ENCODE measurements at regions not wholly inside any gene's neighbourhood (a gene's known extent, or its start where the extent isn't known, plus 50 kb on each side); places are given as distances from the start of the nearest gene placed in this dataset.
"Not testable (repeated sequence)": the region's sequence is repeated elsewhere in the genome, so short reads cannot be mapped to it uniquely, and the experiment has no call there.

DNA sequence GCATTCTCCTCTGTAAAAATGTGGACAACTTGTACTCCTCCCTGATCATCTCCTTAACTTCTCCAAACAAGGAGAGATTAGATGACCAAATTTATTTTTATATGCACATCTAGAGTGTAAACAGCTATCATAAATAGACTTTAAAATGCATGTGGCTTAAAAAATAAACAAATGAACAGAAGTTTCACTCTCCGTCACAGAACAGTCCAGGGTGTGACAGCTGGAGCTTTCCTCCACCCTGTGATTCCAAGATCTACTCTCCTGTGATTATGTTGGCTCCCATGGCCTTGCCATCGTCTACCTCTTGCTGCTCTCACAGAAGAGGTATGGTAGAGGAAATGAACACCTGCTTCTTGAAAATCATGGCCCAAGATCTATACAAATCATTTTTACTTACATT lies 560.2 kb downstream of the TOX3 start:
- ATAC-seq (ENCODE audit: low FRiP score): no peak
- TF ChIP-seq, protein P1, sequence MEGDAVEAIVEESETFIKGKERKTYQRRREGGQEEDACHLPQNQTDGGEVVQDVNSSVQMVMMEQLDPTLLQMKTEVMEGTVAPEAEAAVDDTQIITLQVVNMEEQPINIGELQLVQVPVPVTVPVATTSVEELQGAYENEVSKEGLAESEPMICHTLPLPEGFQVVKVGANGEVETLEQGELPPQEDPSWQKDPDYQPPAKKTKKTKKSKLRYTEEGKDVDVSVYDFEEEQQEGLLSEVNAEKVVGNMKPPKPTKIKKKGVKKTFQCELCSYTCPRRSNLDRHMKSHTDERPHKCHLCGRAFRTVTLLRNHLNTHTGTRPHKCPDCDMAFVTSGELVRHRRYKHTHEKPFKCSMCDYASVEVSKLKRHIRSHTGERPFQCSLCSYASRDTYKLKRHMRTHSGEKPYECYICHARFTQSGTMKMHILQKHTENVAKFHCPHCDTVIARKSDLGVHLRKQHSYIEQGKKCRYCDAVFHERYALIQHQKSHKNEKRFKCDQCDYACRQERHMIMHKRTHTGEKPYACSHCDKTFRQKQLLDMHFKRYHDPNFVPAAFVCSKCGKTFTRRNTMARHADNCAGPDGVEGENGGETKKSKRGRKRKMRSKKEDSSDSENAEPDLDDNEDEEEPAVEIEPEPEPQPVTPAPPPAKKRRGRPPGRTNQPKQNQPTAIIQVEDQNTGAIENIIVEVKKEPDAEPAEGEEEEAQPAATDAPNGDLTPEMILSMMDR (IDR thresholded peaks at IDR 0.05): no peak

DNA sequence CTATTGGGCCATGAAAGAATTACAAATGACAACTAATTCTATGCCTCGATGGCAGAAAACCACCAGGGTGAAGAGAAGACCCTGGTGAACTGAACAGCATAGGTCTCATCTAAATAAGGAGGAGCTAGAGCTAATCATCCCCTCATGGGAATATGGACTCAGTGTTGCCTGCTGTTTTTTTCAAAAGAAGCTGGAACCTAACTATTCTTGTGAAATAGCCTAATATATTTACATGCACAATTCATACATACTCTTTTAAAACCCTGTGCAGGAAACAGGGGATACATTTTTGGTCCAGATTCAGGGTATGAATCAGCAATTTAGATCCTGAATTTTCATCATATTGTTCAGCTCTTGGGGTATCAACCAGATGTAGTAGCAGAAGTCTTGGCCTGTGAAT lies 560.6 kb downstream of the TOX3 start:
- ATAC-seq (ENCODE audit: low FRiP score) (no peak), DNase-seq (ENCODE audit: low spot score) (no peak)
- TF ChIP-seq, protein P1 (IDR thresholded peaks at IDR 0.05): no peak

More for the DNA sequence above, 560.2 kb downstream of the TOX3 start:
- DNase-seq (ENCODE audit: low spot score): no peak

DNA sequence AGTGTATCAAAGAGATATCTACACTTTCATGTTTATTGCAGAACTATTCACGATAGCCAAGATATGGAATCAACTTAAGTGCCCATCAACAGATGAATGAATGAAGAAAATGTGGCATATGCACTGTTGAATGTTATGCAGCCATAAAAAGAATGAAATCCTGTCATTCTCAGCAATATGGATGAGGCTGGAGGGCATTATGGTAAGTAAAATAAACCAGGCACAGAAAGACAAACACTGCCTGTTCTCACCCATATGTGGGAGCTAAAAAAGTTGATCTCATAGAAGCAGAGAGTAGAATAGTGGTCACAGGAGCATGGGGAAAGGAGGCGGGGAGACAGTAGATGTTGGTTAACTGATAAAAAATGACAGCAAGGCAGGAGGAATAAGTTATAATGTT lies 561.8 kb downstream of the TOX3 start:
- ATAC-seq (ENCODE audit: low FRiP score) (no peak), DNase-seq (ENCODE audit: low spot score) (no peak)
- TF ChIP-seq, protein P1 (IDR thresholded peaks at IDR 0.05): no peak

DNA sequence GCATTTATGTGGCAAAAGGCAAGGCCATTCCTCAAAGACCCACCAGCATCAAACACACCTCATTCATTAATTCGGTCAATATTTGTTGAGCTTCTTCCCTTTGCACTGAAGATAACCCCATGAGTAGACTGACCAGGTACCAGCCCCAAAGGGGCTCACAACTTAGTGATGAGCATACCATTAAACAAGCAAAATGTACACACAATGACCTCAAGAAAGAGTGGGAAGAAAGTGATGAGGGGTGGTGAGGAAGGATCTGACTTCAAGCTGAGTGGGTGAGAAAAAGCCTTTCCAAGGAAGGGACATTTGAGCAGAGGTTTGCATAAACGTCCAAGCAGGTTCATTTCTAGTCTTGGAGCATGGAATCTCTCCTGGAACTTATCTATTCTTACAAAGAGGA lies 562.5 kb downstream of the TOX3 start:
- no peak for ATAC-seq (ENCODE audit: low FRiP score)
- TF ChIP-seq, protein P1 (IDR thresholded peaks at IDR 0.05): no peak
- no peak for DNase-seq (ENCODE audit: low spot score)

DNA sequence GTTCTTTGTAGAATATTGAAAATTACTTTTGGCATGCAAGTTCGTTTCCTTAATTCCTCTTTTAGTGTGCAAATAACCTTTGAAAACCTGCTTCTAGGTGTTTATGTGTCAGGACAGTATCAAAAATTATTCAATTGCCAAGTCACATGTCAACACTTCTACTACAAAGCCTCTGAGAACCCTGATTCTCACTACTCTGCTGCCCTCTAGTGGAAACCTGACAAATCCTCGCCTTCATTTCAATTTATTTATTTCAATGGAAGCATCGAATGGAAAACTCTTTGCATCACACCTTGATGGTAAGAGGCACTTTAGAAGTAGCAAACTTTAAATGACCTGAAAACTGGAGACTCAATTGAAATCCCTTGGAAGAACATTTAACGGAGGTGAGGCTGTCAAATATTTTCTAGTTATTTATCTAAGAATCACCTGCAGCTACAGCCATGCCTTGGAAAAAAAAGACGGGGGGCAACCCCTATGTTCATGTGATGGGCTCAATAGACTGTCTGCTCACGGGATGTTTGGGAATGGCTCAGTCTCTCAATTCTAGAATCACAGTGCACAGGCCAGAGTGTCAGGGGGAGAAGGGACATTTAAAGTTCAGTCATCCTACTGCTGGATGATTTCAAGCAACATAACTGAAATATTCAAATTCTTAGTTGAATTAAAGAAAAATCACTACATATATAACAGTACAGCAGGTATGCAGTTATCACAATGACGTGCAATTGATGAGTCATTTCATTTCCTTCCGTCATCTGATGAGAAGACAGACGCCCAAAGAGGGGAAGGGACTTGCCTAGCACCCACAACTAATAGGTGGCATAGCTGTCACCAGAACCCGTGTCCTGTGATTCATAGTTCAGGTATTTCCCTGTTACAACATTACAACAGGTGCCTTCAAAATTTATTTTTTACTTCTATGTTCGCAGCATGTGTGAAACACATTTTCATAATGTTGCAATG lies 563.9 kb downstream of the TOX3 start:
- TF ChIP-seq, protein P1 (IDR thresholded peaks at IDR 0.05): no peak
- DNase-seq (ENCODE audit: low spot score) (no peak), ATAC-seq (ENCODE audit: low FRiP score) (no peak)

DNA sequence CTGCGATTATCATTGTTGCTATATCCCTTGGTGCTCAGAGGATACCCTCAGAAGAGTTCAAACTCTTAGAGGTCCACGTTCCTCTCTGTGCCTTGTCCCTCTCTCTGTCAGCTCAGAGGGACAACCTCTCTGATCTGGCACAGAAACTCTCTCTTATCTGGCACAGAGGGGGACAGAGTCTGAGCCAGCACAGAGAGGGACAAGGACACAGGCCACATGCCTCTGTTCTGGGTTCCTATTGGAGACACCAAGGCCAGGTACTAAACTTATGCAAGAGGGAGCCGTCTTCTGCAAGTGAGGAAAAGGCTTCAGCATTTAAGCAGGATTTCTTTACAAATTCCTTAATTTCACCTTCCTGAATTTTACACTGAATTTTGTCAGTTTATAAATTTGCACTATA lies 565.2 kb downstream of the TOX3 start:
- ATAC-seq (ENCODE audit: low FRiP score) (no peak), DNase-seq (ENCODE audit: low spot score) (no peak)
- TF ChIP-seq, protein P1 (IDR thresholded peaks at IDR 0.05): no peak

DNA sequence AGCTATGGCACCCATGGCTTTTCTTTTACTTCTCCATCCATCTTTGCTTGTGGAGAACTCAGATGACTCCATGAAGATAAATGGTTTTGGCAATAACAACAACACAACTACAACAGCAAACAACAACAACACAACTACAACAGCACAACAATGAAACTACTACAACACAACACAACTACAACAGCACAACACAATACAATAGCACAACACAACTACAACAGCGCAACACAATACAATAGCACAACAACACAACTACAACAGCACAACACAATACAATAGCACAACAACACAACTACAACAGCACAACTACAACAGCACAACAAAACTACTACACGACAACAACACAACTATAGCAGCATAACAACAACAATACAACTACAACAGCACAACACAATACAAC lies 569.4 kb downstream of the TOX3 start:
- ATAC-seq (ENCODE audit: low FRiP score); DNase-seq (ENCODE audit: low spot score): not testable (repeated sequence)

Data from omental fat pad (tissue), 3 donors.